Stimulated activated naive CD8-positive, alpha-beta T cell treated with anti-CD3 and anti-CD28 coated beads, Interleukin-15, amount 100 ng/mL, for 72 hours (primary cell): ENCODE measurements at regions not wholly inside any gene's neighbourhood (a gene's known extent, or its start where the extent isn't known, plus 50 kb on each side); places are given as distances from the start of the nearest gene placed in this dataset.
A peak's percentile ranks its signal among the peaks of the same experiment; 100 is the strongest.
"Not testable (repeated sequence)": the region's sequence is repeated elsewhere in the genome, so short reads cannot be mapped to it uniquely, and the experiment has no call there.

Experiments used
- ATAC-seq: fragments of 150-1000 bp; cut with Tn5 transposase; 2 replicates; pipeline ENCODE4 v1.10.0; 2021; ENCODE audit warnings: mild to moderate bottlenecking, moderate library complexity
- DNase-seq, 2 donors: peaks; one replicate each; pipeline ENCODE4 v3.0.0; 2021 to 2022
- H3K27ac Mint-ChIP-seq, 2 donors: one replicate each; pipeline ENCODE4 v1.8.0; 2022; ENCODE audit warnings: mild to moderate bottlenecking in 2 of 2, mixed read lengths in 2 of 2, moderate library complexity in 2 of 2
- H3K27me3 Mint-ChIP-seq: one replicate; pipeline ENCODE4 v1.8.0; 2022; ENCODE audit warnings: mixed read lengths
- H3K4me1 Mint-ChIP-seq: one replicate; pipeline ENCODE4 v1.8.0; 2022; ENCODE audit warnings: mild to moderate bottlenecking, mixed read lengths
- H3K4me3 Mint-ChIP-seq, 2 donors: one replicate each; pipeline ENCODE4 v1.8.0; 2022; ENCODE audit warnings: mild to moderate bottlenecking in 2 of 2, mixed read lengths in 2 of 2, moderate library complexity in 1 of 2
- H3K9me3 Mint-ChIP-seq, 2 donors: one replicate each; pipeline ENCODE4 v1.8.0; 2022; ENCODE audit warnings: mixed read lengths in 2 of 2

- Mint-ChIP-seq H3K4me3 (no peak overlapping the region), H3K27me3 (no peaks in the 10 kb centered on the region), H3K4me1 (peaks cover 68% of the 10 kb centered on the region), H3K27ac (no peak overlapping the region), H3K9me3 (no peaks in the 10 kb centered on the region)
- ATAC-seq (no peak), DNase-seq (no peak)
These were observed 144.6 kb upstream of the TBL1XR1 start for GRCh38 chr3:177341736-177342419.

GRCh38 chr3:177343122-177343625 is 145.9 kb upstream of the TBL1XR1 start:
- Mint-ChIP-seq H3K4me1 (peaks cover 63% of the 10 kb centered on the region), H3K27me3 (no peaks in the 10 kb centered on the region), H3K27ac (no peak overlapping the region), H3K9me3 (no peaks in the 10 kb centered on the region), H3K4me3 (no peak overlapping the region)
- ATAC-seq (no peak), DNase-seq (no peak)

- peaks cover 64% of the 10 kb centered on the region for H3K4me1 Mint-ChIP-seq
- DNase-seq = peak; percentile 47 to 76
- peak overlapping the region; percentile 50 to 54 for H3K4me3 Mint-ChIP-seq
- no peaks in the 10 kb centered on the region for H3K9me3 Mint-ChIP-seq
- no peaks in the 10 kb centered on the region for H3K27me3 Mint-ChIP-seq
- ATAC-seq = peak; percentile 94
- peak overlapping the region; percentile 96 to 97 for H3K27ac Mint-ChIP-seq
These were observed 148.0 kb upstream of the TBL1XR1 start for GRCh38 chr3:177345049-177345972.

- no peaks in the 10 kb centered on the region for H3K9me3 Mint-ChIP-seq
- H3K27me3 Mint-ChIP-seq = no peaks in the 10 kb centered on the region
- peak; percentile 55 for ATAC-seq
- no peak for DNase-seq
- H3K27ac Mint-ChIP-seq = peak overlapping the region; percentile 96 to 97
- H3K4me3 Mint-ChIP-seq = peak overlapping the region in 1 of 2 donors; percentile 50
- H3K4me1 Mint-ChIP-seq = peaks cover 69% of the 10 kb centered on the region
These were observed 148.8 kb upstream of the TBL1XR1 start for GRCh38 chr3:177345973-177346503.

GRCh38 chr3:177346878-177347277 is 149.6 kb upstream of the TBL1XR1 start:
- H3K4me3 Mint-ChIP-seq = no peak overlapping the region
- ATAC-seq (no peak), DNase-seq (no peak)
- H3K4me1 Mint-ChIP-seq = peaks cover 74% of the 10 kb centered on the region
- no peak overlapping the region for H3K27ac Mint-ChIP-seq
- no peaks in the 10 kb centered on the region for H3K9me3 Mint-ChIP-seq
- no peaks in the 10 kb centered on the region for H3K27me3 Mint-ChIP-seq

GRCh38 chr3:177347611-177348010 is 150.3 kb upstream of the TBL1XR1 start:
- Mint-ChIP-seq H3K9me3 (no peaks in the 10 kb centered on the region), H3K27me3 (no peaks in the 10 kb centered on the region), H3K4me3 (no peak overlapping the region), H3K4me1 (peaks cover 76% of the 10 kb centered on the region), H3K27ac (no peak overlapping the region)
- DNase-seq (no peak), ATAC-seq (no peak)

- Mint-ChIP-seq H3K27me3 (no peaks in the 10 kb centered on the region), H3K27ac (no peak overlapping the region), H3K4me1 (peaks cover 75% of the 10 kb centered on the region), H3K9me3 (no peaks in the 10 kb centered on the region), H3K4me3 (no peak overlapping the region)
- DNase-seq = no peak
- ATAC-seq = no peak
These were observed 151.7 kb upstream of the TBL1XR1 start for GRCh38 chr3:177348974-177349373.

- DNase-seq (no peak), ATAC-seq (no peak)
- no peak overlapping the region for H3K27ac Mint-ChIP-seq
- peaks cover 0 to 1% of the 10 kb centered on the region in 2 donors for H3K9me3 Mint-ChIP-seq
- H3K27me3 Mint-ChIP-seq = no peaks in the 10 kb centered on the region
- H3K4me1 Mint-ChIP-seq = peaks cover 74% of the 10 kb centered on the region
- no peak overlapping the region for H3K4me3 Mint-ChIP-seq
These were observed 152.1 kb upstream of the TBL1XR1 start for GRCh38 chr3:177349384-177349783.

- Mint-ChIP-seq H3K9me3 (peaks cover 0 to 4% of the 10 kb centered on the region in 2 donors), H3K4me1 (peaks cover 66% of the 10 kb centered on the region), H3K4me3 (no peak overlapping the region), H3K27me3 (no peaks in the 10 kb centered on the region), H3K27ac (no peak overlapping the region)
- no peak for ATAC-seq
- DNase-seq = no peak
These were observed 152.8 kb upstream of the TBL1XR1 start for GRCh38 chr3:177350121-177350520.

- Mint-ChIP-seq H3K4me3 (no peak overlapping the region), H3K27ac (no peak overlapping the region), H3K4me1 (peaks cover 63% of the 10 kb centered on the region), H3K27me3 (no peaks in the 10 kb centered on the region), H3K9me3 (peaks cover 0 to 4% of the 10 kb centered on the region in 2 donors)
- no peak for ATAC-seq
- DNase-seq = no peak
These were observed 153.9 kb upstream of the TBL1XR1 start for GRCh38 chr3:177351206-177351605.

- ATAC-seq = peak; percentile 96
These were observed 154.5 kb upstream of the TBL1XR1 start for GRCh38 chr3:177351757-177352158.

GRCh38 chr3:177352424-177352823 is 155.1 kb upstream of the TBL1XR1 start:
- H3K4me1 Mint-ChIP-seq = peaks cover 69% of the 10 kb centered on the region
- no peak for ATAC-seq
- H3K9me3 Mint-ChIP-seq = peaks cover 0 to 4% of the 10 kb centered on the region in 2 donors
- no peak overlapping the region for H3K4me3 Mint-ChIP-seq
- no peaks in the 10 kb centered on the region for H3K27me3 Mint-ChIP-seq
- DNase-seq = no peak
- H3K27ac Mint-ChIP-seq = no peak overlapping the region

More at GRCh38 chr3:177351757-177352158, 154.5 kb upstream of the TBL1XR1 start:
- H3K27ac Mint-ChIP-seq = peak overlapping the region in 1 of 2 donors; percentile 34
- peak overlapping the region in 1 of 2 donors; percentile 14 for H3K4me3 Mint-ChIP-seq
- peaks cover 63% of the 10 kb centered on the region for H3K4me1 Mint-ChIP-seq
- peak; percentile 30 to 31 for DNase-seq
- no peaks in the 10 kb centered on the region for H3K27me3 Mint-ChIP-seq
- peaks cover 0 to 4% of the 10 kb centered on the region in 2 donors for H3K9me3 Mint-ChIP-seq

- no peak overlapping the region for H3K27ac Mint-ChIP-seq
- DNase-seq (no peak), ATAC-seq (no peak)
- peaks cover 69% of the 10 kb centered on the region for H3K4me1 Mint-ChIP-seq
- no peak overlapping the region for H3K4me3 Mint-ChIP-seq
- H3K27me3 Mint-ChIP-seq = no peaks in the 10 kb centered on the region
- peaks cover 0 to 4% of the 10 kb centered on the region in 2 donors for H3K9me3 Mint-ChIP-seq
These were observed 155.9 kb upstream of the TBL1XR1 start for GRCh38 chr3:177353140-177353539.

- H3K4me1 Mint-ChIP-seq = peaks cover 70% of the 10 kb centered on the region
- not testable (repeated sequence) for ATAC-seq, H3K4me3 Mint-ChIP-seq, H3K27me3 Mint-ChIP-seq, DNase-seq, H3K27ac Mint-ChIP-seq, H3K9me3 Mint-ChIP-seq
These were observed 156.6 kb upstream of the TBL1XR1 start for GRCh38 chr3:177353879-177354278.

GRCh38 chr3:177354466-177354865 is 157.2 kb upstream of the TBL1XR1 start:
- ATAC-seq = no peak
- H3K9me3 Mint-ChIP-seq = peaks cover 0 to 4% of the 10 kb centered on the region in 2 donors
- no peaks in the 10 kb centered on the region for H3K27me3 Mint-ChIP-seq
- no peak overlapping the region for H3K4me3 Mint-ChIP-seq
- no peak overlapping the region for H3K27ac Mint-ChIP-seq
- H3K4me1 Mint-ChIP-seq = peaks cover 70% of the 10 kb centered on the region
- DNase-seq = no peak
